ENCODE measurements at regions not wholly inside any gene's neighbourhood (a gene's known extent, or its start where the extent isn't known, plus 50 kb on each side); places are given as distances from the start of the nearest gene placed in this dataset.

GRCh38 chr3:71858503-71859122 lies 73.7 kb upstream of the PROK2 start:
- no peaks in the 10 kb centered on the region for H3K9me3 ChIP-seq (ENCODE audit: insufficient read depth in 2 of 2, low read depth in 1 of 2, low read length in 1 of 2)
- H3K36me3 ChIP-seq (ENCODE audit: control insufficient read depth in 2 of 4, insufficient read depth in 4 of 4, low read length in 3 of 4), result no peaks in the 10 kb centered on the region
- FAIRE-seq, result no peak
- no peaks in the 10 kb centered on the region for H3K79me2 ChIP-seq (ENCODE audit: control insufficient read depth in 1 of 2, insufficient read depth in 2 of 2, low read length in 2 of 2)
- no peak overlapping the region for H2BK5ac ChIP-seq (ENCODE audit: low read depth, low read length)
- H3K4me1 ChIP-seq (replicated peaks in 1 of 4; ENCODE audit: control insufficient read depth in 3 of 4, insufficient read depth in 4 of 4, low read length in 3 of 4), result peaks cover 4 to 10% (median 9%) of the 10 kb centered on the region in 4 experiments; a peak in 6 of 7 replicates
- H4K91ac ChIP-seq (replicated peaks; ENCODE audit: insufficient read length, low read length), result no peak overlapping the region
- H4K20me1 ChIP-seq (replicated peaks in 1 of 2; ENCODE audit: control insufficient read depth in 1 of 2, insufficient read depth in 2 of 2, low read length in 2 of 2), result no peaks in the 10 kb centered on the region
- peak overlapping the region; percentile 50 for H2BK120ac ChIP-seq (replicated peaks; ENCODE audit: low read depth, low read length)
- TF ChIP-seq RAD21 (IDR thresholded peaks at IDR 0.05 in 1 of 2, conservative IDR thresholded peaks at IDR 0.05 in 1 of 2; ENCODE audit: low read depth in 2 of 2, low read length in 2 of 2) (0 out of 4 replicates have a peak, but pooled peaks of 1 of the 2 experiments have one; percentile 8), HDAC2 (IDR thresholded peaks at IDR 0.05; ENCODE audit: borderline replicate concordance in 1 of 2, low read depth in 2 of 2, low read length in 2 of 2) (no peak)
- H4K8ac ChIP-seq (ENCODE audit: extremely low read depth, insufficient read depth, low read length), result no peak overlapping the region
- peak overlapping the region; percentile 5; the same call in 1 of the 2 replicates for H2BK12ac ChIP-seq (ENCODE audit: low read depth, low read length)
- H3K23me2 ChIP-seq (ENCODE audit: low read depth, low read length), result no peaks in the 10 kb centered on the region
- no peak overlapping the region for H3K9ac ChIP-seq (replicated peaks in 1 of 4; ENCODE audit: extremely low read depth in 1 of 4, low read depth in 3 of 4, low read length in 3 of 4)
- H2AFZ ChIP-seq (ENCODE audit: low read length), result peak overlapping the region; percentile 77; the same call in 1 of the 2 replicates
- no peaks in the 10 kb centered on the region for H3K27me3 ChIP-seq (replicated peaks in 1 of 4; ENCODE audit: control insufficient read depth in 3 of 4, extremely low read depth in 1 of 4, insufficient read depth in 3 of 4, low read length in 3 of 4)
- H3K23ac ChIP-seq (ENCODE audit: insufficient read length), result no peak overlapping the region
- POLR2A ChIA-PET (ENCODE audit: partially characterized antibody), result interaction anchor here (0.8 to 1.3 kb wide), 3 partner anchors 128 to 147 kb away, joined by 4 read pairs; no protein-coding TSS in a partner anchor
- no peak overlapping the region for H3K18ac ChIP-seq (ENCODE audit: extremely low read depth, low read length)
- 0 out of 2 replicates have a peak overlapping the region, but pooled peaks have one; percentile 88 for H2BK20ac ChIP-seq (ENCODE audit: low read length)
- H3K14ac ChIP-seq (ENCODE audit: insufficient read length), result no peak overlapping the region
- H3K4me3 ChIP-seq (ENCODE audit: extremely low read depth in 1 of 4, insufficient read depth in 2 of 4, low read depth in 3 of 4, low read length in 4 of 4), result no peak overlapping the region
- H3K79me1 ChIP-seq (ENCODE audit: low read depth, low read length), result no peaks in the 10 kb centered on the region
- no peak overlapping the region for H4K5ac ChIP-seq (ENCODE audit: insufficient read length, low read depth, low read length)
- H3K4ac ChIP-seq (replicated peaks; ENCODE audit: insufficient read length, low read depth, low read length), result no peak overlapping the region
- H2AK5ac ChIP-seq (ENCODE audit: low read depth, low read length), result no peak overlapping the region
- peak in 1 of 2 experiments; percentile 54 for DNase-seq (ENCODE audit: low read depth in 1 of 2, low spot score in 2 of 2)
- WGBS, 2 experiments (ENCODE audit: extremely low coverage in 1 of 2, insufficient coverage in 1 of 2, insufficient read length in 1 of 2, insufficient replicate concordance in 2 of 2, low coverage in 1 of 2, low lambda C conversion rate in 2 of 2, missing lambda C conversion rate in 1 of 2), result 66% methylated on average over 11 of the region's 11 CpGs; no CpG with 5 or more reads in 1 of the 2 experiments
- CTCF ChIA-PET (ENCODE audit: partially characterized antibody), result interaction anchor here (0.6 to 5.8 kb wide), 20 partner anchors 20 to 497 kb away, joined by 3 to 66 read pairs (median 4); no protein-coding TSS in a partner anchor
- H3K56ac ChIP-seq (replicated peaks; ENCODE audit: insufficient read length, low read depth, low read length), result no peak overlapping the region
- no peak overlapping the region for H3K27ac ChIP-seq (ENCODE audit: low read depth, low read length)
- no peak overlapping the region for H2BK15ac ChIP-seq (ENCODE audit: low read length)
- no peak overlapping the region for H3K4me2 ChIP-seq (ENCODE audit: insufficient read depth in 1 of 2, low read depth in 2 of 2, low read length in 2 of 2)

All from H1 (cell line).